C4-2B (cell line): ENCODE measurements at regions not wholly inside any gene's neighbourhood (a gene's known extent, or its start where the extent isn't known, plus 50 kb on each side); places are given as distances from the start of the nearest gene placed in this dataset.

ENCODE experiments used
- H3K27ac ChIP-seq: fragments of 450-650 bp; 2 replicates; pipeline ENCODE4 v1.5.1; 2017
- CTCF ChIP-seq: fragments of 450-650 bp; conservative IDR thresholded peaks from 2 replicates; pipeline ENCODE4 v1.5.1; 2017; ENCODE audit warnings: mild to moderate bottlenecking
- ZFX ChIP-seq: fragments of 450-650 bp; IDR thresholded peaks from 2 replicates; pipeline ENCODE4 v1.6.1; 2017

DNA sequence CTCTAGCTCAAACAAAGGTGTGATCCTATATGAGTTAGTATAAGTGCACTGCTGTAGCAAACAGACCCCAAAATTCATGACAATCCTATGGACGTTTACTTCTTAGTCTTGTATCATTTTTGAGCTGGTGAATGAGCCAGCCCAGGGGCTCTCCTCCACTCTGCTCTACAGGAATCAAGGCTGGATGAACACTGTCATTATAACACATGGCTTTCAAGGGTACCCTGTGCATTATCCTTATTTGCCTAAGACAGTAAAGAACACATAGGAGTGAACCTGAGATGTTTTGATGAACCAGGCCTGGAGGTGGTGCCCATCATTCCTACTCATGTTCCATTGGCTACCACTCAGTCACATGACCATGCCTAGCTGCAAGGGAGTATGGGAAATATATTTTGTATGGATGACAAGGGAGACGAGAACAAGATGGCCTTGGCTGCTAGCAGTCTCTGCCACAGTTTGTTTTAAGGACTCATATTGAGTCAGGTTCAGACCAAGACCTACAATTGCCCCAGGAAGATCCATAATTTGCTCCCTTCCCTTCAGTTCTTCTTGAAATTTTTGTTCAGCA is 107.4 kb upstream of the HES1 start:
- no peak overlapping the region for H3K27ac ChIP-seq
- no peak for TF ChIP-seq ZFX
- TF ChIP-seq CTCF: no peak

DNA sequence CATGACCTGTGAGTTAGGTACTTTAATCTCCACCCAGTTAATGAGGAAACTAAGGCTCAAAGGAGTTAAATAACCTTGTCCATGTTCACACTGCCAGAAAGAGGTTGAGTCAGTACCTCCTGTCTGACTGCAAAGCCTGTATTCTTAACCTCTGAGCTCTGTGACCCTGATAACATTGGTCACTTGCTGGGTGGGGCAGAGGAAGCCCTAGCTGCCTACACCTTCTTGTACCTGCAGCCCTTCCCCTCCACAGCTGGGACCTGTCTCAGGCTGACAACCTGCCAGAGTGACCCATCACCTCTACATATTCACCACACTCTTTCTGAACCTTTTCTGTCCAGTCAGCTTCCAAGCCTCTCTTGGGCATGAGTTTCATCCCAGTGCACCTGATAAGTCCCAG is 106.1 kb upstream of the HES1 start:
- TF ChIP-seq ZFX (no peak), CTCF (no peak)

GRCh38 chr3:194030372-194030771 is 105.6 kb upstream of the HES1 start:
- H3K27ac ChIP-seq: no peak overlapping the region
- no peak for TF ChIP-seq ZFX

More for the DNA sequence above, 106.1 kb upstream of the HES1 start:
- H3K27ac ChIP-seq: no peak overlapping the region

DNA sequence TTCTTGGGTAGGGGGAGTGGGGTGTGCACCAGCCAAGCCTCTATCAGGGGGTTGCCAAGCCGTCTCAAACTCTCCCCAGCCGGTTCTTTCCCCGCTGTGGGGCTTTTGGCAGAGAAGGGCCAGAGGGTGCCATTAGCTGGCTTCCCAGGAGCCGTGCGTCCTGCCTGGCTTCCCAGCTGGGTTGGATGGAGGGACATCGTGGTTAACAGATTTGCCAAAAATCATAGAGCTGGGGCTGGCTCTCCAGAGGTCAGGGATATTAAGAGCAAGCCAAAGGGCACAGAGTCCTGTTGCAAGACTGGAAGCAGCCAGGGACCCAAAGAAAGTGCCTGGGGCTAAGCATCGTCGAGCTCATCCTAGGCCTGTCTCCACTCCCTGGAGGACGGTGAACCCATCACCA is 104.6 kb upstream of the HES1 start:
- H3K27ac ChIP-seq: no peak overlapping the region
- TF ChIP-seq ZFX (no peak), CTCF (no peak)

GRCh38 chr3:194031867-194032635 is 103.9 kb upstream of the HES1 start:
- TF ChIP-seq ZFX (no peak), CTCF (no peak)
- H3K27ac ChIP-seq: no peak overlapping the region

DNA sequence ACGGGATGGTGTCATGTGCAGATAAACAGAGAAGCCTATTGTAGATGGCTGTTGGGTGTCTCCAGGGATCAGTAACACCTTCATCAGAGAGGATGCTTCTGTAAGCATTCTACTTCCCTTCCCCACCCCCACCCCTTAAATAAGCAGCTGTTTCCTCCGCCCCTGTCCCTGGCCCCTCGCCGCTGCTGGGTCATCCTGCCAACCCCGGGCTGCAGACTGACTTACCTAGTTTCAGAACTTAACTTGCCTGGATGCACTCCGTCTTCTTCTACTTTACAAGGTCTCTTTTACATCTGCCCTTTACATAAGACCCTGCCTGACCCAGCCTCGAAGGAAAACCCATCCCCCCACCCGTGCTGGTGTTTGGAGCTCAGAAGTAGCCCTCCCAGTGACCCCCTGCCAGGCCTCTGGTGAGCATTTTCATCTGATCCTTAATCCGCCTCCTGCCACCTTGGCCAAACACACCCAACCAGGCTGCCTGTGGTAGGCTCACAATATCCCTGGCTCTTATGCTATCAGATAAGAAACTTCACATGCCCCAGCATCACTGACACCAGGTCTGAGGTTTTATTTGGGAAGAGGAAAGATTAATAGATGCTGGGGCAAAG is 103.0 kb upstream of the HES1 start:
- TF ChIP-seq ZFX: no peak
- no peak for TF ChIP-seq CTCF

DNA sequence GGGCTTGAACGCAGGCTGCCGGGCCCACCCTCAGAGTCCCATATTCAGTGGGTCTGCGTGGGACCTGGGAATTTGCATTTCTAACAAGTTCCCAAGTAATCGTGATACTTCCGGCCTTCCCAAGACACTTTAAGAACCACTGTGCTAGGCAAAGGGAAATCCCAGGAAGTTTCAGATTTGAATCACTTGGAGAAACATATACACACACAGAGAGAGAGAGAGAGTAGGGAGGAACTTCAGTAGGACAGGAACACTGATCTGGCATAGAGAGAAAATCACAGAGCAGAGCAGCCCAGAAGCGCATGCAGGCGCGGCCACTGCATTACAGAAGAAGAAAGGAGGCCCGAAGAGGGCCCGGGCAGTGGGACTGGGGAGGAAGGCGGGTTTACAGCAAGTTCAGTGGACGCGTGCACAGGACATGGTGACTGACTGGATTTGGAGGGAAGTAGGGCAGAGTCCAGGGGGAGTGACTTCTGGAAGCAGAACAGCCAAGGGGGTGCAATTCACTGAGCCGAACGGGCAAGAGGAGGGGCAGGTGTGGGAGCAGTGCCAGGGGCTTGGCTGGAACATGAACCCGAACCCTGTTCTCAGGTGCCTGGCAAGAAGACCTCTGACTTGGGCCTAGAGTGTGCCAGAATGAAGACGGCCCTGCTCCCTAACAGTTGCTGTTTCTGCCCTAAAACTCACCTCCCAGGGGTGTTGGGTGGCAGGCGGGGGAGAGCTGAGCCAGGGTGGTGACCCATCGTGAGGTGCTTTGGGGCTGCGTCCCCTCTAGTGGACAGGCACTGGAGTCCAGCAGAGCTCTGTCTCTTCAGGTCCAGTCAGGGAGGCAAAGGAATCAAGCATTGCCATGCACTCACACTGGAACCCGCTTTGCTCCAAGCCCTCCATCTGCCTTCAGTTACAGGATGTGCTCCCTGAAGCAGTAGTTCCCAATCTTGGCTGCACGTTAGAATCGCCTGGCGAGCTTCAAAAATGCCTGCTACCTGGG is 101.3 kb upstream of the HES1 start:
- H3K27ac ChIP-seq: no peak overlapping the region
- TF ChIP-seq ZFX (no peak), CTCF (no peak)

More for the DNA sequence above, 103.0 kb upstream of the HES1 start:
- H3K27ac ChIP-seq: no peak overlapping the region
